ENCODE measurements at regions not wholly inside any gene's neighbourhood (a gene's known extent, or its start where the extent isn't known, plus 50 kb on each side); places are given as distances from the start of the nearest gene placed in this dataset.

- TF ChIP-seq POLR2AphosphoS5 (IDR thresholded peaks at IDR 0.05; ENCODE audit: low read depth, low read length) (no peak), POLR2A (IDR thresholded peaks at IDR 0.05; ENCODE audit: low read depth, low read length) (no peak), TAF1 (IDR thresholded peaks at IDR 0.05; ENCODE audit: low read depth, low read length) (no peak), SPI1 (IDR thresholded peaks at IDR 0.05; ENCODE audit: low read depth, low read length) (no peak), POU2F2 (IDR thresholded peaks at IDR 0.05; ENCODE audit: low read depth, low read length) (no peak), PAX5 (IDR thresholded peaks at IDR 0.05; ENCODE audit: insufficient read depth, low read length, severe bottlenecking) (no peak)
Observed at GRCh38 chr18:71304856-71305255, 1016.0 kb downstream of the SOCS6 start.

All from GM12891 (cell line).